Hematopoietic multipotent progenitor cell treated with erythropoietin and hydrocortisone succinate and interleukin-3 and kit ligand, for 8 days (in vitro differentiated cells): ENCODE measurements at regions not wholly inside any gene's neighbourhood (a gene's known extent, or its start where the extent isn't known, plus 50 kb on each side); places are given as distances from the start of the nearest gene placed in this dataset.
"Not testable (repeated sequence)": the region's sequence is repeated elsewhere in the genome, so short reads cannot be mapped to it uniquely, and the experiment has no call there.

Source experiments
- DNase-seq: peaks from one replicate; pipeline ENCODE4 v3.0.0-alpha.2; 2015

DNA sequence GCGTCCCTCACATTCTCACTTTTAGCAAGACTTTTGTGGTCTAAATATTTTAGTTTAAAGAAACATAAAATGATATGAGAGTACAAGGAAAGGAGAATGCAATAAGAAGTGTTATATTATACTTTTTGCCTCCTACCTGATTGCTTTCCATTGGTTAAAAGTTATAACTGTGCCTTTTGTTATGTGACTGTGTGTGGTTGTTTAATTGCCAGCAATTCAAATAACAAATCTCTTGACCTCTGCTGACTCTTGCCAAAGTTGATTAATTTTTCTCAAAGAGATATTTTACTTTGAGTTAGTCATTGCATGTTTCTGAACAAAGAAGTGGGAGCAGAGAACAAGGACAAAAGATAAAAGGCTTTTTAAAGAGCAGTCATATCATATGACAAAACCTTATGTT, 599.5 kb downstream of the SUCLG1 start:
- no peak for DNase-seq

DNA sequence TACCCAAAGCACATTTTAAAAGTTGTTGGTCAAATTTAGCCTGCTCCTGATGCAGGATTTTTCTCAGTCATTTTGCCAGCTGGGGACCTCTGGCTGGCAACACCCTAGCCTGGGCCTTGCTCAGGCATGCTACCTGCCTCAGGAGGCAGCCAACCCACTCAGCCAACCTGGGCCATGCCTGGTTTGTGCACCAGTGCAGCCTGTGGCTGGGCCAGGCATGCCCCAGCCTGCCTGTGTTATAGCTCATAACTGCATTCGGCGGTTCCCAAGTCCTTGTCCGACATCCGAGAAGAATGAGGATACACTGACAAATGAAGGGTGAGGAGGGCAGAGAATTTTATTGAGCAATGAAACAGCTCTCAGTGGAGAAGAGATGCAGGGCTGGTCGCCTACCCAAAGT, 608.0 kb downstream of the SUCLG1 start:
- no peak for DNase-seq

DNA sequence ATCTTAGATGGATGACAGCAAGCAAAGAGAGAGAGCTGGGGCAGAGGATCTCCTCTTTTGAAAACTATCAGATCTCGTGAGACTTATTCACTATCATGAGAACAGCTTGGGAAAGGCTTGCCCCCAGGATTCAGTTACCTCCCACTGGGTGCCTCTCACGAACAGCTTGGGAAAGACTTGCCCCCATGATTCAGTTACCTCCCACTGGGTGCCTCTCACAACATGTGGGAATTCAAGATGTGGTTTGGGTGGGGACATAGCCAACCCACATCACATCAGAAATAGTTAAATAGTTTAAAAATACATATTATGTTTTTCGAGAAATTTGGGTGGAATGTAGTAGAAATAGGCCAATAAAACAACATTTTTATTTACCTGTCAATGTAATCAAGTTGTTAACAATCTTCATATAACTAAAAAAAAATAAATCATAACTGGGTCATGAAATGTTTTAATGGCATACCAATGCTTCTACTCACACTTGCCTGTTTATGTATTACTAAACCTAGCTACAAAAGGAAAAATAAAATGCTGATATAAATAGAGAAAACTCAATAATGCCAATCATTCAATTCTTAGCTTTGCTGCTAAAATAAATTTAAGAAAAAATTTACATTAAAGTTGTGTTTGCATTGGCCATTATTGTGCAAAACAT, 608.9 kb downstream of the SUCLG1 start:
- no peak for DNase-seq

DNA sequence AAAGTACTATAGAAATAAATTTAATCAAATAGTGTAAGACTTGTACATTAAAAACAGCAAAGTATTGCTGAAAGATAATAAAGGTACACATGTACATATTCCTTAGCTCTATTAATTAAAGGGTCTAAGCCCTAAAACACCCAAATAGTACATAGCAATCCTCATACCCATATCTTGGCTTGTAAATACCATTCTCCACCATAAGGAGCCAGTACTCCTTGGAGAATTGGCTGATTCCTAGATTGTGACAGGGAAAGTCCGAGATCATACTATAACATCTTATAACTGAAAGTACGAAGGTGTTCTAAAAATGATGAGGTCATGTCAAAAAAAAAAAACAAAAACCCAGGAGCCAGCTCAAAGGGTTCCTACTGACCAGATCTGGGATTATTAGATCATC, 614.6 kb downstream of the SUCLG1 start:
- no peak for DNase-seq

DNA sequence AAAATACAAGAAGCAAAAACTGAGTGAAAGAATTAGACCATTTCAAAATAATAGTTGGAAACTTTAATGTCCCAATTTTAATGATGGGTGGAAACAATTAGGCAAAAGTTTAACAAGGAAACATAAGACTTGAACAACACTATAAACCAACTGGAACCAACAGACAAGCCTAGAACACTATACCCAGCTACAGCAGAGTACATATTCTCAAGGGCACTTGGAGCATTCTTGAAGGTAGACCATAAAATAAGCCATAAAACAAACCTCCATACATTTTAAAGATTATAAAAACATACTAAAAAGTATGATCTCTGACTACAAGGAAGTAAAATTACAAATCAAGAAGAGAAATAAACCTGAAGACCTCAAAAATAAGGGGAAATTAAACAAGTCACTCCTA, 616.7 kb downstream of the SUCLG1 start:
- DNase-seq: no peak

DNA sequence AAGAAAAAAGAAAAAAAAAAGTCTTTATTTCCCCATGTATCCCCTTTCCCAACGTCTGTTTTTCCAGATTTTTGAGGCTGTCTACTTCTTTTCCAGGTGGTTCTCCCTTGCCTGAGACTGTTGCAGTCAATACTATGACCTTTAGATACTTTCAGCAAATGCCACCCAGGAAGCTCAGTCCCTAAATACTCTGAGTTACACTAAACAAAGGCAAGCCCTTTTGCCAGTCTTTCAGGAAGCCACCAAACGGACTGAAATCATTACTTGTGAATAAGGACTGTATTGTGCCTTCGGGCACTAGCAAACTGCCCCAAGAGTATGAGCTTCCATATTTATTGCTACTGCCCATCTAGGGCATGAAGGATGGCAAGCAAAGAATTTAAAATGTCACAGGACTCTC, 621.3 kb downstream of the SUCLG1 start:
- no peak for DNase-seq

DNA sequence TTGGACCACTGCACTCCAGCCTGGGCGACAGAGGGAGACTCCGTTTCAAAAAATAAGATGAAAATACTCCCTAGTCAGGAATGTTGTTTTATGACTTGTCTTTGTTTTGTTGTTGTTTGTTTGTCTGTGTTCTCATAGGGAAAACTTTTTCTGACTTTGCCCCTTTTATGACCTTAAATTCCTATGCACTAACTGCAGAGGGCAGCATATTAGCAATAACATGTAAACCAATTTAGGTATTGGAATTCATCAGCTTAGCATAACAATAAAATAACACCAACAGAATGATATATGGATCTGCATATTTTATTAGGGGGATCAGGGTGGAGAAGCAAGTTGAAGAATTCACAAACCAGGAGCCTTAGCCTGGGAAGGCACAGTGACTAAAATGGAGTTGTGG, 631.5 kb downstream of the SUCLG1 start:
- DNase-seq: no peak

DNA sequence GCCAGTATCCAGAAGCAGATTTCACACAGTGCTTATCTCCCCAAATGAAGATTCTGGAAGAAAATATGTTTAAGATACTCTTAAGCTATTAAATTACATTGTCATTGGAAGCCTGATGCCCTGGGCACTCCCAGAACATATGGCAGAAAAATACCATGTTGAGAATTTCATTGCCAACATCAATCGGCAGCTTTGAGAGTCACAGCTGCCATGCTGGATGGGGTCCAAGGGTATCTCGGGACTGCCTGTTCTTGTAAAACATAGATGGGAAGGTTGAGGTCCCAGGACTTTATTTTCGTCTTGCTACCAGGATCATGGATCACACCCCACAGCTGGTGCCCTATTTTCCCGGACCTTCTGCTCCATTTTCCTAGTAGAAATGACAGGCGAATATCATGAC, 632.5 kb downstream of the SUCLG1 start:
- DNase-seq: no peak

DNA sequence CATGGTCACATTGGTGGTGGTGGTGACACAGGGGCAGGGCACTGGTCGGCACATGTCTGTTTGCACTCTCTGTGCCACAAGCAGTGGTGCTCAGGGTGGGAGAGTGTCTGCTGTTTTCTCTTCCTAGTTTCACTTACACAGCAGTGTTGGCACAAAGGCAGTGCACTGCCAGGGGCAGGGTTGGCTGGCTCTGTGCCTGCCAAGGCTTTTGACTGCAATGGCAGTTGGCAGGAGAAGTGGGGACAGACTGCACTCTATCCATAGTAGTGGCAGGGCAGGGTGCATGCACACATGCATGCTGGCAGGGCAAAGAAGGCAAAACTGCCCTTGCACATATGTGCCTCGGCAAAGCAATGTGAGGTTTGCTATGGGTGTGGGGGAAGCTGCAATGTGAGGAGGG, 635.9 kb downstream of the SUCLG1 start:
- no peak for DNase-seq

DNA sequence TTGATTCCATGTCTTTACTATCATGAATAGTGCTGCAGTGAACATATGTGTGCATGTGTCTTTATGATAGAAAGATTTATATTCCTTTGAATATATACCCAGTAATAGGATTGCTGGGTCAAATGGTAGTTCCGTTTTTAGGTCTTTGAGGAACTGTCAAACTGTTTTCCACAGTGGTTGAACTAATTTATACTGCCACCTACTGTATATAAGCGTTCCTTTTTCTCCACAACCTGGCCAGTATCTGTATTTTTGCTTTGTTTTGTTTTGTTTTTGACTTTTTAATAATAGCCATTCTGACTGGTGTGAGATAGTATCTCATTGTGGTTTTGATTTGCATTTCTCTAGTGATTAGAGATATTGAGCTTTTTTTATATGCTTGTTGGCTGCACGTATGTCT, 641.6 kb downstream of the SUCLG1 start:
- peak; percentile 17 for DNase-seq

DNA sequence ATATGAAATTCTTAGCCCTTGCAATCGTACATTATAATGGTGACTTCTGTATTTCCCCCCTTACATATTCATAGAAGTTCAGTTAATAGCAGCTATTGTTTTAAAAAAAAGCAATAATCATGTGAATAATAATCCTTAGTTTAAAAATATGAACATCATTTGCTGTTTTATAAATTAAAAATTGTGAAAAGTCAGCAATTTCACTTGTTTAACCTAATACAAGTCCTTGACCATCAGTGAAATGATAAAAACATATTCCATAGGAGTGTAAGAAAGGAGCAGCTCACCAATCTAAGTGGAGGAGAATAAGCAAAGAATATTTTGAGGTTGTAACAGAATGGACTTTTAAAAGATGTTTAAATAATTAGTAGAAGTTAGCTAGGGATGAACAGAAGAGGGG, 650.2 kb downstream of the SUCLG1 start:
- DNase-seq: no peak

DNA sequence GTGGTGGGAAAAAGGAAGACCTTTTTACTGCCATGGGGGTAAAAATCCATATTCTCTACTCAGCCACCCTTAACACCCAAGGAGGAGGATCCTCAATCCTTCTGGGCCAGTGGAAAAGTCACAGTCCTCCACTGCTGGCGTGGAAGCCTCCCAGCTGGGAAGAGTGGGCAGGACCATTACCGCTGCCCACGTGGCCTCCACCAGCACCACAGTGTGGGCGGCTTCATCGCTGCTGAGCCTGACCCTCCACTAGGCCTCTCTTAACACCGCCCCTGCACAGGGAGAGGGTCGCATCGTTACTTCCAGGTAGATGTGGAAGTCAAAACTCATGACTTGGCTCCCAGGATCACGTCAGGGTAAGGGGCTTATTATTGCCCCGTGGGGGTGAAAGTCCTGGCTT, 656.5 kb downstream of the SUCLG1 start:
- DNase-seq: no peak

DNA sequence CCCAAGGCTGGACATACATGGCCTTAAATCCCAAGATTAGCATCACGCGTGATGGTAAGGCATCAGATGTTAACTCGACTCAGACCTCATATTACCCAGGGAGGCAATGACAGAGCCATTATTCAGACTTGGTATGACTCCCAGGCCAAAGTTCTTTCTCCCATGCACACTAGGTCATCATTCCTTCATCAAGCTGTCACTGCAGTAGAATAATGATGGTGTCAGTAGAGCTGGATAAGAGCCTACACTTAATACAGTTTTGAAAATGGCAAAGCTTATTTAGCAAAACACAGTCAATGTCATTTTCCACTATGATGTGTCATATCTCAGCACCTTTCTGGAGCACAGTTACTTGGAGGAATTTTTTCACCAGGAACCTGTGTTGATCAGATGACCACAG, 663.3 kb downstream of the SUCLG1 start:
- no peak for DNase-seq

DNA sequence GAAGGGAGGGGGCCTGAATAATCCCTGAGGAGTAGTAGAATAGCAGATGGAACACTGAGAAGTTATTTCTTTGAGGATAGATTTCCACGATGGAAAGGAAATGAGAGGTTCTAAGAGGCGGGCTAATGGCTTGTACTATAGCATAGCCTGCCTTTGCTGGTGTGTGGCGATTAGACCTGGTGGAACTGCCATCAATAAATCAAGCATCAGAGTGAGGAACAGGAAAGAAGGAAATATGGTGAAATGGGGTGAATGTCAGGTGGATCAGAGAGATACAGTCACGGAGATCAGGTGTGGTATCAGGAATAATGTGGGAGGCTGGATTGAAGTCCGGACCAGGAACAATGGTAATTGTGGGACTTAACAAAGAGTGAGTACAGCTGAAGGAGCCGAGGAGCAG, 668.6 kb downstream of the SUCLG1 start:
- not testable (repeated sequence) for DNase-seq

DNA sequence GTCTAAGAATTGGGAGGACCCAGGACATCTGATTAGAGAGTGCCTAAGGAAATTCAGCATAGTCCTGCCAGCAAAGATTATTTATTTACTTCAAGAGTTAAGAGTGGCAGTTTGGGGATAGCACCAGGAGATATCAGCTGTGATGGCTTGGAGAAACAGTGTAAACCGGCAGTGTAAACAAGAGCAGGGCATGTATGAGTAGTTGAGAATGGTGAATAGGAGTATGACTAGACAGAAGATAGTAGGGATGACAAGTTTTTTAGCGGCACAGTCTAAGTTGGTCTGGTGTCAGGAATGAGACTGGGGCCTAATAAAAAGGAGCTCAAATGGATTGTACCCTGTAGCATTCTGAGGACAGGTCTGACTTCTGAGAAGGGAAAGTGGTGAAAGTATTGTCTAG, 669.4 kb downstream of the SUCLG1 start:
- DNase-seq: not testable (repeated sequence)

DNA sequence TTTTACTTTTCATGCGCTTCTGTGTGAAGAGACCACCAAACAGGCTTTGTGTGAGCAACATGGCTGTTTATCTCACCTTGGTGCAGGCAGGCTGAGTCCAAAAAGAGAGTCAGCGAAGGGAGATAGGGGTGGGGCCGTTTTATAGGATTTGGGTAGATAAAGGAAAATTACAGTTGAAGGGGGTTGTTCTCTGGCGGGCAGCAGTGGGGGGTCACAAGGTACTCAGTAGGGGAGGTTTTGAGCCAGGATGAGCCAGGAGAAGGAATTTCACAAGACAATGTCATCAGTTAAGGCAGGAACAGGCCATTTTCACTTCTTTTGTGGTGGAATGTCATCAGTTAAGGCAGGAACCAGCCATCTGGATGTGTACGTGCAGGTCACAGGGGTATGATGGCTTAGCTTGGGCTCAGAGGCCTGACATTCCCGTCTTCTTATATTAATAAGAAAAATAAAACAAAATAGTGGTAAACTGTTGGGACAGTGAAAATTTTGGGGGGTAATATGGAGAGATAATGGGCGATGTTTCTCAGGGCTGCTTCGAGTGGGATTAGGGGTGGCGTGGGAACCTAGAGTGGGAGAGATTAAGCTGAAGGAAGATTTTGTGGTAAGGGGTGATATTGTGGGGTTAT, 670.0 kb downstream of the SUCLG1 start:
- not testable (repeated sequence) for DNase-seq

DNA sequence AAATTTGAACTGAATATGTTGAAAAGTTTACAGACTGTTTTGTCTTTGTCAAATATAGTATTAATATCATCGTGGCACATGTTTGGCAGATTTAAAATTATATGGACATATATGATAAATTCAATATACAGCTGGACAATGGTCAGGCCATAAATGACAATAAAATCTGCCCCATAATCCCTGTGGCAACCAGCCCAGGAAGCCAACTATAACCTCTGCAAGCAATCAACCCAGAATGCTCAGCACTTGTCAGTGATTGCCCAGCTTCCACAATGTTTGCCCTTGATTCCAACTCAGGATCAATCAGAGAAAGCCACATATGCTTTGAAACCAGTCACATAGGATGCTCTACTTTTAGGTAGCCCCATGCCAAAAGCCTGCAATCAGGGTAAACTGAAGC, 671.9 kb downstream of the SUCLG1 start:
- DNase-seq: no peak

DNA sequence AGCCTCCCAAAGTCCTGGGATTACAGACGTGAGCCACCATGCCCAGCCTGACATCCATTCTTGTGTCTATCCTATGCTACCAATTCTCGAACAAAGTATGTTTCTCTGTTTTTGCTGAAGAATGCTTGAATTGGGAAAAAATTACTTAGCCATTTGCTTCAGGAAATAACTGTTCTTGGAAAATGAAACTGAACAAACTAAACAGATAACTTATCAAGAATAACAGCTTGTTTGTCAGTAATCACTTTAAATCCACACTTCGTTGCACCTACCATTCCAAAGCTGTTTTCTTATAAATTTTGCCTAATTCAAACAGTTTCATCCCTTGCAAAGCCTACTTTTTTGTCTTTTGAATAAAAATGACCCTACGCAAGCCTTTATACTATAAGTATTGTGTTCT, 672.9 kb downstream of the SUCLG1 start:
- no peak for DNase-seq

DNA sequence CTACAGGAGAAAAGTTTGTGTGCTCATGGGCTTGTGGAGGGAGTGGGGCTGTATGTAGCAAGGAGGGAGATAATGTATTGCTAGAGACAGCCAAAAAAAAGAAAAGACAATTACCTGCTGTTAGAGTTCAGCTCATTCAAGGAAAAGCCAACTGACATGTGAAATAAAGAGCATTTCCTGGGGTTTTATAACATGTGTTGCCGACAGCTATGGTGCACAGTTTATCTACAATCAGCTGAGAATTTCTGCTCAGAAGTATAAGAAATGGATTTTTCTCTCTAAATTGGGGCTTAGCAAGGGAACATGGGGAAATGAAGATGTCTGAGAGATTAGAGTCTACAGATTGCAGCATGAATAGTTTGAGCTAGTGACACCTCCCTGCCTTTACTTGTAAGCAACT, 674.1 kb downstream of the SUCLG1 start:
- DNase-seq: no peak

DNA sequence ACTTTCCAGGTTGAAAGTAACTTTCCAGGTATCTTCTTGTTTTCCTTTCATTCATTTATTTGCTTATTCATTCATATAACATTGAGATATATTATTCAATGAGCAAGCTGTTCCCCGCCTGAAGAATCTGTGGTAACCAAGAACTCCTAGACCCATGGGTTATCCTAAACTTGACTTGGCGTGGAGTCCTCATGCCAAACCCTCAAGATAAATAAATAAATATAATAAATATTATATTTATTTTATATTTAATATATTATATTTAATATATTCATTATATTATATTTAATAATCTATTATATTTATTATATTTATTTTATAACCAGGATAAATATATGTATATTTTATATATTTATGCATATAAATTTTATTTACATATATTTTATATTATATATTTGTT, 674.8 kb downstream of the SUCLG1 start:
- no peak for DNase-seq

DNA sequence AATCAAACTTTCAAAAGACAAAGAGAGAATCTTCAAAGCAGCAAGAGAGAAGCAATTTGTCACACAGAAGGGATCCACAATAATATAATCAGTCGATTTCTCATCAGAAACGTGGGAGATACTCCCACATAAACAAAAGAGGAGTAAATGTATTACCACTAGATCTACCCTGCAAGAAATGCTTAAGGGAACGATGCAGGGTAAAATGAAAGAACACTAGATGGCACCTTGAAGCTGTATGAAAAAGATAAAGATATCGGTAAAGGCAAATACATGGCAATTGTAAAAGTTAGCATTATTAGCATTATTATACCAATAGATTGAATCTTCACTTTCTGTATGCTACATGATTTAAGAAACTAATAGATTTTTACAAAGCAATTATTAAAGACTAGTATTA, 677.0 kb downstream of the SUCLG1 start:
- DNase-seq: no peak

DNA sequence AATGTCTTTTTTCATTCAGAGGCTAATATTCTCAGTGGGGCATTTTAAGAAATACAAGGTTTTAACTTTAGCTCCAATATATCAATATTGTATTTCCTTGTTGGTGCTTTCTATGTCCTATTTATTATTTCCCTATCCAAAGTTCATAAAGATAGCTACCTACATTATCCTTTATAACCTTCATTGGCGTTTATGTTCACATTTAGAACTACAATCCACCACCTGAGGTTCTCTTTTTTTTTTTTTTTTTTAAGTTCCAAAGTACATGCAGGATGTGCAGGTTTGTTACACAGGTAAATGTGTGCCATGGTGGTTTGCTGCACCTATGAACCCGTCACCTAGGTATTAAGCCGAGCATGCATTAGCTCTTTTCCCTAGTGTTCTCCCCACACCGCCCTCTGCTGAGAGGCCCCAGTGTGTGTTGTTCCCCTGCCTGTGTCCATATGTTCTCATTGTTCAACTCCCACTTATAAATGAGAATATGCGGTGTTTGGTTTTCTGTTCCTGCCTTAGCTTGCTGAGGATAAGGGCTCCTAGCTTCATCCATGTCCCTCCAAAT, 694.6 kb downstream of the SUCLG1 start:
- no peak for DNase-seq

DNA sequence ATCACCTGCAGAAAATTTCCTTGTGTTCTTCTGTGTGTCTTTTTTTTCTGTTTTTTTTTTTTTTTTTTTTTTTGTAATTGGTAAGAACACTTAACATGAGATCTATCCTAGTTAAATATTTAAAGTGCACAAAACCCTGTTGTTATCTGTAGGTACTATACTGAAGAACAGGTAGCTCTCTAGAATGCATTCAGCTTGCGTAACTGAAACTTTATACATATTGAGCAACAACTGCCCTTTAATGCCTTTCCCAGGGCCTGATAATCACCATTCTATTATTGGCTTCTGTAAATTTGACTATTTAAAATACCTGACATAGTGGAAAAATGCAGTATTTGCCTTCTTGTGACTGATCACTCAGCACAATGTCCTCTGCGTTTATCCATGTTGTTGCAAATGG, 701.8 kb downstream of the SUCLG1 start:
- no peak for DNase-seq

DNA sequence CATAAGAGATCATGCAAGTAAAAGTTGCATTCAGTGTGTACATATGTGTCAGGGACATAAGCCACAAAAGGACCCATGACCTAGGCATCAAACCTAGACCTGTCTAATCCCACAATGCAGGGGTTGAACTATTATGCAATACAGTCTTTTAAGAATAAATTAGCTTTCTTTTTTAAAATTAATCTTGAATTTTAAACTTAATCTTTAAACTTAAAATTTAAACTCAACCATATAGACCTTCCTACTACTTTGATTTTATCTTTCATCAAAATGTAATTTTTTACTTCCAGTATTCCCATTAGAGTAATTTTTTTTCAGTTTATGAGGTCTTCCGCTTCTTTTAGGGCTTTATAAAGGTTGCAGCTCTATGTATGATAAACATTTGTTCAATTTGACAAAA, 702.9 kb downstream of the SUCLG1 start:
- no peak for DNase-seq

DNA sequence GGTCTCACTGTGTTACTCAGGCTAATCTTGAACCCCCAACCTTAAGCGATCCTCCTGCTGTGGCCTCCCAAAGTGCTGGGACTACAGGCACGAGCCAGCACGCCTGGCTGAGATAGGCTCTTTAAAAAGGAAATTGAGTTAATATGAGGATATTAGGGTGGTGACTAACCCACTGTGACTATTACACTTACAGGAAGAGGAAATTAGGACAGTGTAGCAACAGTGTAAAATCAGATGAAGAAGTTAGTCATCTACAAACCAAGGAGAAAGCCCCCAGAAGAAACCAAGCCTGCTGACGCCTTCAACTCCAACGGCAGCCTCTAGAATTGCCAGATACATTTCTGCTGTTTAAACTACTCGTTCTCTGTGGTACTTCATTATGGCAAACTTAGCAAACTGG, 711.9 kb downstream of the SUCLG1 start:
- DNase-seq: no peak
